IMR-90 (cell line): ENCODE measurements at regions not wholly inside any gene's neighbourhood (a gene's known extent, or its start where the extent isn't known, plus 50 kb on each side); places are given as distances from the start of the nearest gene placed in this dataset.

Source experiments
- CHD1 ChIP-seq: IDR thresholded peaks from 2 replicates; pipeline ENCODE4 v1.6.1; 2012; ENCODE audit warnings: low read depth, low read length, improper control_type of control experiment
- MAFK ChIP-seq: IDR thresholded peaks from 2 replicates; pipeline ENCODE4 v1.6.1; 2012; ENCODE audit warnings: low read depth, low read length, improper control_type of control experiment
- MXI1 ChIP-seq: IDR thresholded peaks from 2 replicates; pipeline ENCODE4 v1.6.1; 2012; ENCODE audit warnings: low read depth, mild to moderate bottlenecking, low read length, moderate library complexity, borderline replicate concordance
- POLR2A ChIP-seq: IDR thresholded peaks from 2 replicates; pipeline ENCODE4 v1.6.1; 2012; ENCODE audit warnings: mild to moderate bottlenecking, low read depth, low read length
- RCOR1 ChIP-seq: IDR thresholded peaks from 2 replicates; pipeline ENCODE4 v1.6.1; 2012; ENCODE audit warnings: mild to moderate bottlenecking, low read length, improper control_type of control experiment; ENCODE audit not compliant: insufficient replicate concordance
- TF ChIP-seq, protein P1 (sequence below): conservative IDR thresholded peaks from 2 replicates; pipeline ENCODE4 v1.5.1; 2012; ENCODE audit warnings: mild to moderate bottlenecking, low read depth, low read length, improper control_type of control experiment
- TF ChIP-seq, protein P2 (sequence below): fragments of 150-350 bp; IDR thresholded peaks from 2 replicates; pipeline ENCODE4 v1.6.1; 2016; ENCODE audit warnings: low read depth, mild to moderate bottlenecking, low read length, moderate library complexity, borderline replicate concordance

DNA sequence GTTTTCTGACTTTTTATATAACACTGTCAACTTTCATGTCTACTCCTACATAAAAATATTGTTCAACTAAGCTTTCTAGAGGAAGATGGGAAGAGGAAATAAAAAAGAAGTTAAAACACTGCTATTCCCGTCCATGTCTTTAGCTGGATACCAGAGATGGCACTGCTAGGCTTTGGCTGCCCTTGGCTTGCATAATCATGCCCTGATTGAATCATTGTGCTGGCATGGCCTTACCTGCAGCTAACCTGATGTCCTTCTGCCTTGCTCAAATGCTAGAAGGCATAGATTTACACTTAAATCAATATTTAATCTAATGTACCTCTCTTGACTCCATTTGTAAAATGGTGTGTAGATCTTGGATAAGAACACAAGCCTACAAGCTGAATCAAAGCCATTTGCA, 539.7 kb upstream of the IL12A start:
- TF ChIP-seq RCOR1, result no peak
- TF ChIP-seq, protein P1, sequence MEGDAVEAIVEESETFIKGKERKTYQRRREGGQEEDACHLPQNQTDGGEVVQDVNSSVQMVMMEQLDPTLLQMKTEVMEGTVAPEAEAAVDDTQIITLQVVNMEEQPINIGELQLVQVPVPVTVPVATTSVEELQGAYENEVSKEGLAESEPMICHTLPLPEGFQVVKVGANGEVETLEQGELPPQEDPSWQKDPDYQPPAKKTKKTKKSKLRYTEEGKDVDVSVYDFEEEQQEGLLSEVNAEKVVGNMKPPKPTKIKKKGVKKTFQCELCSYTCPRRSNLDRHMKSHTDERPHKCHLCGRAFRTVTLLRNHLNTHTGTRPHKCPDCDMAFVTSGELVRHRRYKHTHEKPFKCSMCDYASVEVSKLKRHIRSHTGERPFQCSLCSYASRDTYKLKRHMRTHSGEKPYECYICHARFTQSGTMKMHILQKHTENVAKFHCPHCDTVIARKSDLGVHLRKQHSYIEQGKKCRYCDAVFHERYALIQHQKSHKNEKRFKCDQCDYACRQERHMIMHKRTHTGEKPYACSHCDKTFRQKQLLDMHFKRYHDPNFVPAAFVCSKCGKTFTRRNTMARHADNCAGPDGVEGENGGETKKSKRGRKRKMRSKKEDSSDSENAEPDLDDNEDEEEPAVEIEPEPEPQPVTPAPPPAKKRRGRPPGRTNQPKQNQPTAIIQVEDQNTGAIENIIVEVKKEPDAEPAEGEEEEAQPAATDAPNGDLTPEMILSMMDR, result no peak
- TF ChIP-seq MXI1, result no peak
- TF ChIP-seq, protein P2, sequence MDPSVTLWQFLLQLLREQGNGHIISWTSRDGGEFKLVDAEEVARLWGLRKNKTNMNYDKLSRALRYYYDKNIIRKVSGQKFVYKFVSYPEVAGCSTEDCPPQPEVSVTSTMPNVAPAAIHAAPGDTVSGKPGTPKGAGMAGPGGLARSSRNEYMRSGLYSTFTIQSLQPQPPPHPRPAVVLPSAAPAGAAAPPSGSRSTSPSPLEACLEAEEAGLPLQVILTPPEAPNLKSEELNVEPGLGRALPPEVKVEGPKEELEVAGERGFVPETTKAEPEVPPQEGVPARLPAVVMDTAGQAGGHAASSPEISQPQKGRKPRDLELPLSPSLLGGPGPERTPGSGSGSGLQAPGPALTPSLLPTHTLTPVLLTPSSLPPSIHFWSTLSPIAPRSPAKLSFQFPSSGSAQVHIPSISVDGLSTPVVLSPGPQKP, result no peak
- no peak for TF ChIP-seq POLR2A
- no peak for TF ChIP-seq MAFK
- TF ChIP-seq CHD1, result no peak
